HUDEP-2 (cell line): ENCODE measurements at regions not wholly inside any gene's neighbourhood (a gene's known extent, or its start where the extent isn't known, plus 50 kb on each side); places are given as distances from the start of the nearest gene placed in this dataset.

Source experiments
- DNase-seq, 76 experiments: peaks; one replicate each; lab custom pipeline; 2025; ENCODE audit not compliant: unreplicated experiment in 76 of 76; lab: John Stamatoyannopoulos, UW

DNA sequence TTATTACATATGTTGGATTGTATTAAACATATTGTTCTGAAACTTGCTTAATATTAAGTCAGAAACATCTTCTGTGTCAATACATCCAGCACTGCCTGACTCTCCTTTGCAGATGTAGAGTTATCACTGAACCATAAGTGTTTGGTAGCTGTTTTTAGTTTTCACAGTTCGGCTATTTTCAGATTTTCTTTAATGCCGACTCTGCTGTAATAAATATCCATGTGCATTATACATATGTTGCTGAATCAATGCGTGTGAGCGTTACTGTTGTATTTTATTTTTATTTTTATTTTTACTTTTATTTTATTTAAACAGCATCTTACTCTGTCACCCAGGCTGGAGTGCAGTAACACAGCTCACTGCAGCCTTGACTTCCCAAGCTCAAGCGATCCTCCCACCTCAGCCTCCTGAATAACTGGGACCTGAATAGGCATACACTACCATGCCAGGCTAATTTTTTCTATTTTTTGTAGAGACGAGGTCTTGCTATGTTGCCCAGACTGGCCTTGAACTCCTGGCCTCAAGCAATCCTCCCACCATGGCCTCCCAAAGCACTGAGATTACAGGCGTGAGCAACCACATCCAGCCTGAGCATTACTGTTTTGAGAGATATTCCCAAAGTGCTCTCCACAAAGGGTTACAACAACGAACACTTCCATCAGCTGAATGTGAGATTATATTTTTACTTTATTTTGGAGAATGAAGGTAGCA is 50.7 kb upstream of the NOCT start:
- no peak for DNase-seq

- no peak for DNase-seq
Observed at GRCh38 chr4:138963412-138963811, 52.2 kb upstream of the NOCT start.

DNA sequence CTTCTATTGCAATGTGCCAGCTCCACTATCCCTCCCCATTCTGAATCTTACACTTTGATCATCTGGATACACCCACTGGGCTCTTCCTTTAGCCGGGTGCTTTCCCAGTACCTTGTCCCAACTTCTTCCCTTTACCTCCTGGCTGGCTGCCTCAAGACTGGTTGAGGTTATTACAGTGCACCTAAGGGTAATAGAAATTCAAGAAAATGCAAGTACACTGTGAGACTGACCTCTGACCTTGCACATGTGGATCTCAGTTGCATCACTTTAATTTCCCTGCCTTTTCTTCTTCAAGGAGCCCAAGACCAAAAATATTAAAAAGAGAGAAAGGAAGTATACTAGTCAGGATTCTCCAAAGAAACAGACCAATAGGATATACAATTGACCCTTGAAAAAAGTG is 53.9 kb upstream of the NOCT start:
- no peak for DNase-seq

DNA sequence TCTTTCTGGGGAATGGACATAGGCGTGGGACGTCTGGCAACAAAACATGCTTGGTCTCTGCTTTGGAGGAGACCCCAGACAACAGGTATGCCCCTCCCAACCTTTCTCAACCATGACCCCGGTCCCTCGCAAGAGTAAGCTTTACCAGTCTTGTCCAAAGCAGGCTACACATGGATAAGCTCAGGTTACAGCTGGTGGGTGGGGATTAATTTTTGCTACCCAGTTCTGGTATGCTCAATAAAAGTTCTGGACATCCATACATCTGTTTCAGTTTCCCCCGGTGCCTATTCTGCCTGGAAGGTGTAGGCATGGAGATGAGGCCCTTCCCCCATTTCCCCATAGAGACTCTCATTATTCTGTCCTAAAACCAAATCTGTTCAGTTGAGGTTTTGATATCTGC is 54.5 kb upstream of the NOCT start:
- DNase-seq: no peak

- DNase-seq: no peak
Observed at GRCh38 chr4:138960175-138960710, 55.3 kb upstream of the NOCT start.

DNA sequence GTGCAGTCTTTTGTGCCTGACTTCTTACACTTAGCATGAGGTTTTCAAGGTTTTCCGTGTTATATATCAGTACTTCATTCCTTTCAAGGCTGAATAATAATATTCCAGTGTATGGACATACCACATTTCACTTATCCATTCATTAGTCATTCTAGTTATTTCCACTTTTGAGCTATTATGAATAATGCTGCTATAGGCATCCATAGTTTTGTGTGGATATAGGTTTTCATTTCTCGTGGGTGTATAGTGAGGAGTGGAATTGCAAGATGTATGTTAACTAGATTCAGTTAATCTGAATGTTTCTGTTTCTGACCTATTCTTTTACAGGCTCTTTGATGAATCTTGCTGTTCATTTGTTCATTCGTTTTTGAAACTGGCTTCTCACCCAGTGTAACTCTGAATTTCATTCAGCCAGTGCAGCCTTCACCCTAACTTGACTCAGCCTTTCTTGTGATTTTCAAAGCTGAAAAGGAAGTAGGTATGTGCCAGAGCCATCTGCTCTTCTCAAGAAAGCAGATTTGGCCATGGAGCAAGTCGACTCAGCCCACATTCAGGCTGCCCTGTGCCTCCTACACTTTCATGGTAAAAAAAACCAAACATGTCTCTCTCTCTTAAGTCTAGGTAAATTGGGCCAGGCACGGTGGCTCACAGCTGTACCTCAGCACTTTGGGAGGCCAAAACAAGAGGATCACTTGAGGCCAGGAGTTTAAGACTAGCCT is 56.3 kb upstream of the NOCT start:
- DNase-seq: no peak

DNA sequence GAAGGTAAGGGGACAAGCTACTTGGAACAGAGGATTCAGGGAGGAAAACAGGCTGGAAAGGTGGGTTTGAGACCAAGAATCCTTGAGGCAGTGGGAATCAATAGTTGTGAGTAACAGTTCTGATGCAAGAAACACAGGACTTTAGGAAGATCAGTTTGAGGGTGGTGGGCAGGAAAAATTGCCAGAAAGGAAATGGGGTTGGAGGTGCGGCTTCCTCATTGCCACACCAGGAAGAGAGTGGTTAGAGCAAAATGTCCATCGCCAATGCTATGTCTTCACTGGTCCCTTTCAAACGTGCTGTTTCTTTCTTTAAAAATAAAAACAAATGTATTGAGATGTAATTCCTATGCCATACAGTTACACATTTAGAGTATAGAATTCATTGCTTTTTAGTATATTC is 57.1 kb upstream of the NOCT start:
- DNase-seq: no peak

DNA sequence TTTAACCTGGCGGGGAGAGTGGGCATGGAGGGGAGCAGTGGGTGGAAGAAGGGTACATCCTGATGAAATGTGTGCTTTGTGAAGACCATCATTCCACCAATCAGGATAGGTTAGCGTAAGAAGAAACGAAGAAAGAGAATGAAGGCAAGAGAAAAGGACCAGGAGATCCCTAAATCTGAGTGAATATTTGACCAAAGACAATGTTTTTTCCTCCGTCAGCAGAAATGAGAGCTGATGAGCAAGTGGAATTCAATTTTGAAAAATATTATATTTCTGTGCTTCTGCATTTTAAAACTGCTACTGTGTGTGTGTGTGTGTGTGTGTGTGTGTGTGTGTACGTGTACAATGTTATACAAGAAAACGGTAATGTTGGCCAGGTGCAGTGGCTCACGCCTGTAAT is 58.3 kb upstream of the NOCT start:
- no peak for DNase-seq

DNA sequence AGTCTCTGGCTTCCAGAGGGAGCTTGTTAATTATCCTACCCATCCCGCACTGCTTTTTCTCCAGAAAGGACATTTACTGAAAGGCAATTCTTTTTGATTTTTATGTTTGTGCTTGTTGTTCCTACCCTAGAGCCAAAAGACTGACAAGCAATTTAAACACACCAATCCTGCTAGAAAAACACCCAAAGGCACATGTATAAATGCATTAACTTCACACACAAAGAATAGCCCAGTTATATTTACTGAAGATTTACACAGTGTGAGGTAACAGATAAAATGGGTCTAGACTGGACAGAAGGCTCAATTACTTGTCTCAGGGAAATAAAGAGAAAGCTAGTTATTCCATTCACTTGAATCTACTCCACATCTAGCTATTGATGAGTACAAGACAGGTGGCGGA is 61.2 kb upstream of the NOCT start:
- DNase-seq: no peak

DNA sequence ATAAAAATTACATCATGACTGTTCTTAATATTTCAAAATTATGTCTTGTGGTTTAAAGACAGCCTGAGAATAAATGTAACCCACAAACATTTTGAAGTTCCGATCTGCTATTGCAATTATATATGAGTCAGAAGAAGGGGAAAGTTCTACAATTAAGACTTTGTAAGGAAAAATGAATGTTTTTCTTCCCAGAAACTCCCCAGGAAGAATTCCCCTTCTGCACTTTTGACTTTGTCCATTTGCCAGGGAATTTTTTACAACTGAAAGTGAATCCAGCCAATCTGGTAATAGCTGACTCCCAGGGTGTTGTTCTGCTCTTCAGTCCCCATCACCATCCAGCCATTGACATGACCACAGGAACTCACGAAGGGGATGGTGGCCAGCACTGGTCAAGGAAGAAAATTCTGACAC is 61.6 kb upstream of the NOCT start:
- DNase-seq: no peak

- DNase-seq: no peak
Observed at GRCh38 chr4:138952411-138952810, 63.2 kb upstream of the NOCT start.

DNA sequence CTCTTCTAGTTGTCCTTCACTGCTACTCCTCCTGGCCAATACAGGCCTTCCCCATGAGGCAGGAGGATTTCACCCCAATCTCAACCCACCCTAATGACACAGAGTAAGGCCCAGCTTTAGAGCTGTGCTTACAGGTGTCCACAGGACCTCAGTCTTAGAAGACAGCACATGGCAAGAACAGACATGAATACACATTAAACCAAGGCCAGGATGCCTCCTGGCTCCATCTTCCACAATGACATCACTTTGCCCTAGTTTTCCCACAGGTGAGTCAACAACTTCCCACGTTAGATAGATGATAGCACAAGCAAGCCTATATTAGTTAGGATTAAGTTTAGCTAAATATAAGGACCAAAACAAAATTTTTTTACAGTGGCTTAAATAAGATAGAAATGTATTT is 63.8 kb upstream of the NOCT start:
- DNase-seq: no peak

GRCh38 chr4:138949866-138950265 is 65.7 kb upstream of the NOCT start:
- no peak for DNase-seq

DNA sequence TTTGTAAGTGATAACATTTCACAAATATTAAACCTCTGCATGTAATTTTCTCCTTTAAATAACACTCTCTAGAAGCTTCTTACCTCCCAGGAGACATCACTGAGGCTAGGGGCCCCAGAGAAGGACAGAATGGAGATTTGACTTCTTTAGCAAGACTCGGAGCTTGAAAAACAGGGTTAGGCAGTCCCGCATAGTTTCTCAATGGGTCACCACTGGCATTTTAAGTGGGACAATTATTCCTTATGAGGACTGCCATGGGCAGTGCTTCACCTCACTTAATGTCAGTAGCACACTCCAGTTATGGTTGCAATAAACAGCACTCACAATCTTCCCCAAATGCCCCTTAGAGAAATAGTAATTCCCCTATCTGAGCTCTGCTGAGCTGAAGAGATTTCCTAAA is 66.7 kb upstream of the NOCT start:
- DNase-seq: no peak

GRCh38 chr4:138946306-138946705 is 69.3 kb upstream of the NOCT start:
- no peak for DNase-seq

- DNase-seq: no peak
Observed at GRCh38 chr4:138945840-138946239, 69.7 kb upstream of the NOCT start.

DNA sequence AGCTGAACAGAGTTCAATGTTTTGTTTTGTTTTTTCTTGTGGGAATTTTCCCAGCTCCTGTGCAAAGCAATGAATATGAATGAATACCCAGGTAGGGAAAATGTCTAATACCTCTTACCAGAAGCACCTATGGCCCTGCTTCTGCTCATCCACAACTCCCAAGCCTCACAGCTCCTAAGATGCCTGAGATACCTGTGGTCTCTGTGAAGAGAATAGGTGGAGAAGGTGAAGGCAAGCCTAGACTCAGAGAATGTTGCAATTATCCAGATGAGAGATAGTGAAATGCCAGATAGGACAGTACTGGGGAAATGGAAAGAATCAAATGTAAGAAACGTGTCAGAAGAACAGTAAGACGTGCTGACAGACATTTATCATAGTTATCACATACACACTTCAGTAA is 70.2 kb upstream of the NOCT start:
- DNase-seq: no peak

DNA sequence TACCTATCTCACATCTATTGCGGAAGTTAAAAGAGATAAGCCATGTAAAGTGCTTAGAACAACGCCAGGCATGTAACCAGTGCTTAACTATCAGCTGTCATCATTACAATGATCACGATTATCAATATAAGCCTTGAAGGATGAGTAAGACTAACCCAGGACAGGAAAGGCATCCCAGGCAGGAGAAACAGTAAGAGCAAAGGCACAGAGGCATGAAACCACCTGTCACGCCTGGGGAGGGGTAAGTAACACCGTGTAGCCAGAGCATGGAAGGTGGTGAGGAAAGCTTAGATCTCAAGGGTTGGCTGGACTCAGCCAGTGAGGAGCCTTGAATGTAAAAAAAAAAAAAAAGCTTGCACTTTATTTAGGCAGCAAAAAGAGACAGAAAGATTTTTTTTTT is 71.7 kb upstream of the NOCT start:
- DNase-seq: no peak

DNA sequence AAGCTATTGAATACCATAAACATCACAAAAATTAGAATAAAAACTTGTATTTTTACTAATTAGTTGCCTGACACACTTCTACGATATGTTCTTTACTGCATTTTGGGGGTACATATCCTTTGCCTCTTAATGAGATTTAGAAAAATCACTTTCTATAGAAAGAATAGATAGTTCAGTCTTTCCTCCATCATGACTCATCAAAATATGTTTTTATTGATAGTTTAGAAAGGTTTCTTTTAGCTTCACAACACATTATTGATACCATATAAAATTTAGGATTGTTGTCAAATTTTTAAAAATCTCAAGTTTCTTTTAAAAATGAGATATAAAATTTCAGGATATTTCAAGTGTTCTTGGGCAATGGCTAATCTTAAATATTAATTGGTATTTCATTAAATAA is 74.5 kb upstream of the NOCT start:
- no peak for DNase-seq

GRCh38 chr4:138939960-138940359 is 75.6 kb upstream of the NOCT start:
- no peak for DNase-seq

DNA sequence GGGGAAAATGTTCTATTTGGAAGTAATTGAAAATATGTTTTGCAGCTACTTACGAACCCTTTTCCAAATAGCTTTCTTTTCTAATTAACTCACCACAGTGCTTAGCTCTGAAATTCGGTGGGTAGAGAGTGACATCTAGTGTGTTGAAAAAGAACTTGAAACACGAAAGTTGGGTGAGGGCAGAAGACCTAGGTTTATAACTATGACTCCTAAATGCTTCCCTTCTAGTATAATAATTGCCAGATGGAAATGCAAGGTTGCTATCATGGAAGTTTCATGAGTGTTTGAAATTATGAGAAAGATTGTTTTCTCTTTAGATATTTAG is 77.3 kb upstream of the NOCT start:
- peak in 7 of 76 experiments; percentile 1 to 16 (median 6) for DNase-seq

- no peak for DNase-seq
Observed at GRCh38 chr4:138935135-138935807, 80.3 kb upstream of the NOCT start.
